T-helper 2 cell treated with Interferon-gamma antibody and Interleukin-4, amounts not matched to agents 5 μg/mL and 100 μg/mL, for 36 hours (primary cell): ENCODE measurements at regions not wholly inside any gene's neighbourhood (a gene's known extent, or its start where the extent isn't known, plus 50 kb on each side); places are given as distances from the start of the nearest gene placed in this dataset.

ENCODE experiments used
- DNase-seq: peaks from one replicate; pipeline ENCODE4 v3.0.0; 2021; ENCODE audit warnings: low spot score
- H3K27ac Mint-ChIP-seq: one replicate; pipeline ENCODE4 v1.8.0; 2021; ENCODE audit warnings: mild to moderate bottlenecking, mixed read lengths
- H3K27me3 Mint-ChIP-seq: one replicate; pipeline ENCODE4 v1.8.0; 2021; ENCODE audit warnings: low read depth, mixed read lengths
- H3K36me3 Mint-ChIP-seq: one replicate; pipeline ENCODE4 v1.8.0; 2021; ENCODE audit warnings: low read depth, mixed read lengths
- H3K4me1 Mint-ChIP-seq: one replicate; pipeline ENCODE4 v1.8.0; 2021; ENCODE audit warnings: low read depth, mixed read lengths
- H3K4me3 Mint-ChIP-seq: one replicate; pipeline ENCODE4 v1.8.0; 2022; ENCODE audit warnings: mild to moderate bottlenecking, moderate library complexity, mixed read lengths
- H3K9me3 Mint-ChIP-seq: one replicate; pipeline ENCODE4 v1.8.0; 2021; ENCODE audit warnings: mixed read lengths

- no peaks in the 10 kb centered on the region for H3K36me3 Mint-ChIP-seq
- DNase-seq, result no peak
- no peaks in the 10 kb centered on the region for H3K4me1 Mint-ChIP-seq
- H3K27me3 Mint-ChIP-seq, result peaks cover 2% of the 10 kb centered on the region
- H3K9me3 Mint-ChIP-seq, result peaks cover 4% of the 10 kb centered on the region
- H3K27ac Mint-ChIP-seq, result no peak overlapping the region
- no peak overlapping the region for H3K4me3 Mint-ChIP-seq
These were observed 393.7 kb upstream of the DYNLRB2 start for GRCh38 chr16:80147026-80147655.

GRCh38 chr16:80144191-80144590, 396.6 kb upstream of the DYNLRB2 start:
- H3K36me3 Mint-ChIP-seq, result no peaks in the 10 kb centered on the region
- no peak overlapping the region for H3K4me3 Mint-ChIP-seq
- DNase-seq, result no peak
- H3K9me3 Mint-ChIP-seq, result peaks cover 4% of the 10 kb centered on the region
- H3K4me1 Mint-ChIP-seq, result no peaks in the 10 kb centered on the region
- H3K27me3 Mint-ChIP-seq, result no peaks in the 10 kb centered on the region
- no peak overlapping the region for H3K27ac Mint-ChIP-seq

- Mint-ChIP-seq H3K4me3 (no peak overlapping the region), H3K36me3 (no peaks in the 10 kb centered on the region), H3K27ac (no peak overlapping the region), H3K9me3 (peaks cover 4% of the 10 kb centered on the region), H3K27me3 (no peaks in the 10 kb centered on the region), H3K4me1 (no peaks in the 10 kb centered on the region)
- no peak for DNase-seq
These were observed 397.9 kb upstream of the DYNLRB2 start for GRCh38 chr16:80142940-80143339.

GRCh38 chr16:80142281-80142680, 398.5 kb upstream of the DYNLRB2 start:
- DNase-seq, result no peak
- Mint-ChIP-seq H3K36me3 (no peaks in the 10 kb centered on the region), H3K27ac (no peak overlapping the region), H3K9me3 (peaks cover 4% of the 10 kb centered on the region), H3K27me3 (no peaks in the 10 kb centered on the region), H3K4me1 (no peaks in the 10 kb centered on the region), H3K4me3 (no peak overlapping the region)

- no peak overlapping the region for H3K4me3 Mint-ChIP-seq
- no peaks in the 10 kb centered on the region for H3K9me3 Mint-ChIP-seq
- no peaks in the 10 kb centered on the region for H3K36me3 Mint-ChIP-seq
These were observed 411.0 kb upstream of the DYNLRB2 start for GRCh38 chr16:80129791-80130190.

GRCh38 chr16:80125677-80126076, 415.1 kb upstream of the DYNLRB2 start:
- H3K4me1 Mint-ChIP-seq, result no peaks in the 10 kb centered on the region
- H3K36me3 Mint-ChIP-seq, result no peaks in the 10 kb centered on the region
- no peak overlapping the region for H3K27ac Mint-ChIP-seq
- no peak overlapping the region for H3K4me3 Mint-ChIP-seq
- H3K27me3 Mint-ChIP-seq, result peaks cover 2% of the 10 kb centered on the region
- no peaks in the 10 kb centered on the region for H3K9me3 Mint-ChIP-seq
- no peak for DNase-seq

More at GRCh38 chr16:80129791-80130190, 411.0 kb upstream of the DYNLRB2 start:
- Mint-ChIP-seq H3K4me1 (no peaks in the 10 kb centered on the region), H3K27me3 (peaks cover 2% of the 10 kb centered on the region), H3K27ac (no peak overlapping the region)
- DNase-seq, result no peak

- H3K4me3 Mint-ChIP-seq, result no peak overlapping the region
- no peaks in the 10 kb centered on the region for H3K36me3 Mint-ChIP-seq
- H3K4me1 Mint-ChIP-seq, result no peaks in the 10 kb centered on the region
- H3K9me3 Mint-ChIP-seq, result no peaks in the 10 kb centered on the region
- peaks cover 2% of the 10 kb centered on the region for H3K27me3 Mint-ChIP-seq
- DNase-seq, result no peak
- H3K27ac Mint-ChIP-seq, result no peak overlapping the region
These were observed 417.6 kb upstream of the DYNLRB2 start for GRCh38 chr16:80123189-80123588.

- Mint-ChIP-seq H3K27ac (no peak overlapping the region), H3K4me3 (no peak overlapping the region), H3K36me3 (no peaks in the 10 kb centered on the region)
These were observed 418.7 kb upstream of the DYNLRB2 start for GRCh38 chr16:80122115-80122514.

GRCh38 chr16:80121522-80121909, 419.3 kb upstream of the DYNLRB2 start:
- H3K4me3 Mint-ChIP-seq, result no peak overlapping the region
- H3K9me3 Mint-ChIP-seq, result no peaks in the 10 kb centered on the region
- no peaks in the 10 kb centered on the region for H3K36me3 Mint-ChIP-seq
- no peak for DNase-seq
- H3K27ac Mint-ChIP-seq, result no peak overlapping the region
- no peaks in the 10 kb centered on the region for H3K4me1 Mint-ChIP-seq
- no peaks in the 10 kb centered on the region for H3K27me3 Mint-ChIP-seq

More at GRCh38 chr16:80122115-80122514, 418.7 kb upstream of the DYNLRB2 start:
- Mint-ChIP-seq H3K9me3 (no peaks in the 10 kb centered on the region), H3K27me3 (no peaks in the 10 kb centered on the region), H3K4me1 (no peaks in the 10 kb centered on the region)
- DNase-seq, result no peak

- DNase-seq, result no peak
- no peaks in the 10 kb centered on the region for H3K36me3 Mint-ChIP-seq
These were observed 419.8 kb upstream of the DYNLRB2 start for GRCh38 chr16:80120899-80121521.

GRCh38 chr16:80117556-80118130, 423.1 kb upstream of the DYNLRB2 start:
- H3K36me3 Mint-ChIP-seq, result no peaks in the 10 kb centered on the region

More at GRCh38 chr16:80120899-80121521, 419.8 kb upstream of the DYNLRB2 start:
- no peaks in the 10 kb centered on the region for H3K27me3 Mint-ChIP-seq
- H3K4me3 Mint-ChIP-seq, result no peak overlapping the region
- H3K27ac Mint-ChIP-seq, result no peak overlapping the region
- no peaks in the 10 kb centered on the region for H3K9me3 Mint-ChIP-seq
- no peaks in the 10 kb centered on the region for H3K4me1 Mint-ChIP-seq

GRCh38 chr16:80116711-80117110, 424.1 kb upstream of the DYNLRB2 start:
- no peak overlapping the region for H3K4me3 Mint-ChIP-seq
- H3K9me3 Mint-ChIP-seq, result no peaks in the 10 kb centered on the region
- no peaks in the 10 kb centered on the region for H3K4me1 Mint-ChIP-seq
- no peak overlapping the region for H3K27ac Mint-ChIP-seq
- no peak for DNase-seq
- no peaks in the 10 kb centered on the region for H3K36me3 Mint-ChIP-seq
- H3K27me3 Mint-ChIP-seq, result no peaks in the 10 kb centered on the region

More at GRCh38 chr16:80117556-80118130, 423.1 kb upstream of the DYNLRB2 start:
- H3K4me3 Mint-ChIP-seq, result no peak overlapping the region
- no peaks in the 10 kb centered on the region for H3K27me3 Mint-ChIP-seq
- H3K27ac Mint-ChIP-seq, result no peak overlapping the region
- DNase-seq, result no peak
- H3K9me3 Mint-ChIP-seq, result no peaks in the 10 kb centered on the region
- no peaks in the 10 kb centered on the region for H3K4me1 Mint-ChIP-seq

GRCh38 chr16:80114699-80115098, 426.1 kb upstream of the DYNLRB2 start:
- Mint-ChIP-seq H3K27ac (no peak overlapping the region), H3K9me3 (no peaks in the 10 kb centered on the region), H3K4me1 (no peaks in the 10 kb centered on the region), H3K36me3 (no peaks in the 10 kb centered on the region), H3K27me3 (no peaks in the 10 kb centered on the region), H3K4me3 (no peak overlapping the region)
- no peak for DNase-seq

- Mint-ChIP-seq H3K4me3 (no peak overlapping the region), H3K4me1 (no peaks in the 10 kb centered on the region), H3K9me3 (no peaks in the 10 kb centered on the region), H3K27me3 (no peaks in the 10 kb centered on the region), H3K36me3 (no peaks in the 10 kb centered on the region), H3K27ac (no peak overlapping the region)
- no peak for DNase-seq
These were observed 426.8 kb upstream of the DYNLRB2 start for GRCh38 chr16:80113873-80114574.
